ENCODE measurements at regions not wholly inside any gene's neighbourhood (a gene's known extent, or its start where the extent isn't known, plus 50 kb on each side); places are given as distances from the start of the nearest gene placed in this dataset.

DNA sequence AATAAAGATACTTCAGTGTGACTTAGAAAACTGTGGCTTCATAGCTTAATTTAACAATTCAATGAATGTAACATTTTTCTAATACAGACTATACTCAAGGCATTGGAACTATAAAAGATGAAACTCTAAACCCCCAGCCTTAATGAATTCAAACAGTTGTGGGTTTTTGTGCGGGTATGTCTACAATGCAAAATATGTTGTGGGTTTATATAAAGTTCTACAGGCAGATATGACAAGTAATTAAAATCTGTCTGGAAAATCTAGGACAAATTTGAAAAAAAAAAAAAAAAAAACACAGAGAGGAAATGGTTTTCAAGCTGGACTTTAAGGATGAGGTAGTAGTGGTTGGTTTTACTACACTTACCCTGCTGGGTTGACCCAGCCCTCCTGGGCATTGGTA is 467.5 kb upstream of the TLE4 start:
- Histone ChIP-seq H3K36me3 (ENCODE audit: control insufficient read depth, insufficient read depth, low read length) (no peaks in the 10 kb centered on the region), H3K79me2 (ENCODE audit: control insufficient read depth, insufficient read depth, low read length) (no peaks in the 10 kb centered on the region), H3K27ac (ENCODE audit: insufficient read depth, low read length) (no peak overlapping the region), H3K4me3 (replicated peaks in 1 of 4; ENCODE audit: control extremely low read depth in 1 of 4, insufficient read depth in 1 of 4, low read depth in 3 of 4, low read length in 4 of 4) (no peak overlapping the region), H3K27me3 (ENCODE audit: control insufficient read depth, insufficient read depth, low read length) (no peaks in the 10 kb centered on the region), H3K4me2 (ENCODE audit: extremely low read depth, insufficient read depth, low read length) (no peak overlapping the region), H2AFZ (ENCODE audit: low read length) (no peak overlapping the region), H3K9ac (ENCODE audit: insufficient read depth, low read length) (no peak overlapping the region), H3K4me1 (ENCODE audit: control insufficient read depth, extremely low read depth, insufficient read depth, low read length) (no peaks in the 10 kb centered on the region), H4K20me1 (ENCODE audit: control insufficient read depth, extremely low read depth, insufficient read depth, low read length) (no peaks in the 10 kb centered on the region), H3K9me3 (ENCODE audit: control insufficient read depth, insufficient read depth, low read depth, low read length) (no peaks in the 10 kb centered on the region)
- TF ChIP-seq, protein P1, sequence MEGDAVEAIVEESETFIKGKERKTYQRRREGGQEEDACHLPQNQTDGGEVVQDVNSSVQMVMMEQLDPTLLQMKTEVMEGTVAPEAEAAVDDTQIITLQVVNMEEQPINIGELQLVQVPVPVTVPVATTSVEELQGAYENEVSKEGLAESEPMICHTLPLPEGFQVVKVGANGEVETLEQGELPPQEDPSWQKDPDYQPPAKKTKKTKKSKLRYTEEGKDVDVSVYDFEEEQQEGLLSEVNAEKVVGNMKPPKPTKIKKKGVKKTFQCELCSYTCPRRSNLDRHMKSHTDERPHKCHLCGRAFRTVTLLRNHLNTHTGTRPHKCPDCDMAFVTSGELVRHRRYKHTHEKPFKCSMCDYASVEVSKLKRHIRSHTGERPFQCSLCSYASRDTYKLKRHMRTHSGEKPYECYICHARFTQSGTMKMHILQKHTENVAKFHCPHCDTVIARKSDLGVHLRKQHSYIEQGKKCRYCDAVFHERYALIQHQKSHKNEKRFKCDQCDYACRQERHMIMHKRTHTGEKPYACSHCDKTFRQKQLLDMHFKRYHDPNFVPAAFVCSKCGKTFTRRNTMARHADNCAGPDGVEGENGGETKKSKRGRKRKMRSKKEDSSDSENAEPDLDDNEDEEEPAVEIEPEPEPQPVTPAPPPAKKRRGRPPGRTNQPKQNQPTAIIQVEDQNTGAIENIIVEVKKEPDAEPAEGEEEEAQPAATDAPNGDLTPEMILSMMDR (conservative IDR thresholded peaks at IDR 0.05 in 1 of 2, IDR thresholded peaks at IDR 0.05 in 1 of 2; ENCODE audit: low read depth in 1 of 2, low read length in 2 of 2), result no peak
- TF ChIP-seq EZH2 (IDR thresholded peaks at IDR 0.05; ENCODE audit: low read length, missing control alignments), result no peak
- peak in 1 of 2 donors; percentile 70 for DNase-seq (ENCODE audit: low read depth in 2 of 2)

DNA sequence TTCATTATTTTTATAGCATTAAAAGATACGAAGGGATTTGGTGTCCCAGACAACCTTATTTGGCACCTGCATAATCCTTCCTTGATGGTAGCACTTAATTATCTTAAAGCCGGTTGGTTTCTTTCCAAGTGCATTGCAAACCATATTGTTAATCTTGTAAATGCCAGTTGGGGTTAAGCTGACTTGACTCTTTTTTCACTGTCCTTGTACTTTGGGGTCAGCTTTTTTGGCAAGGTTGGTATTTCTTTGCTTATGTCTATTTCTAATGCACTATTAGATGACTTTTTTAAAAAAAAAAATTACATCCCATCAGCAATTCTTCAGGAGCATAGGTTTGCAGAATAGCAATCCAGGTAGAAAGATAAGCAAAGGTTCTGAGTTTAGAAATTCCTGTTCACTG is 466.8 kb upstream of the TLE4 start:
- Histone ChIP-seq H3K9ac (ENCODE audit: insufficient read depth, low read length) (no peak overlapping the region), H3K36me3 (ENCODE audit: control insufficient read depth, insufficient read depth, low read length) (no peaks in the 10 kb centered on the region), H3K9me3 (ENCODE audit: control insufficient read depth, insufficient read depth, low read depth, low read length) (no peaks in the 10 kb centered on the region), H3K79me2 (ENCODE audit: control insufficient read depth, insufficient read depth, low read length) (no peaks in the 10 kb centered on the region), H3K4me1 (ENCODE audit: control insufficient read depth, extremely low read depth, insufficient read depth, low read length) (no peaks in the 10 kb centered on the region), H3K4me3 (replicated peaks in 1 of 4; ENCODE audit: control extremely low read depth in 1 of 4, insufficient read depth in 1 of 4, low read depth in 3 of 4, low read length in 4 of 4) (no peak overlapping the region), H3K4me2 (ENCODE audit: extremely low read depth, insufficient read depth, low read length) (no peak overlapping the region), H3K27me3 (ENCODE audit: control insufficient read depth, insufficient read depth, low read length) (no peaks in the 10 kb centered on the region), H4K20me1 (ENCODE audit: control insufficient read depth, extremely low read depth, insufficient read depth, low read length) (no peaks in the 10 kb centered on the region), H3K27ac (ENCODE audit: insufficient read depth, low read length) (no peak overlapping the region), H2AFZ (ENCODE audit: low read length) (no peak overlapping the region)
- no peak for DNase-seq (ENCODE audit: low read depth in 2 of 2)
- TF ChIP-seq, protein P1 (conservative IDR thresholded peaks at IDR 0.05 in 1 of 2, IDR thresholded peaks at IDR 0.05 in 1 of 2; ENCODE audit: low read depth in 1 of 2, low read length in 2 of 2), result no peak
- no peak for TF ChIP-seq EZH2 (IDR thresholded peaks at IDR 0.05; ENCODE audit: low read length, missing control alignments)

DNA sequence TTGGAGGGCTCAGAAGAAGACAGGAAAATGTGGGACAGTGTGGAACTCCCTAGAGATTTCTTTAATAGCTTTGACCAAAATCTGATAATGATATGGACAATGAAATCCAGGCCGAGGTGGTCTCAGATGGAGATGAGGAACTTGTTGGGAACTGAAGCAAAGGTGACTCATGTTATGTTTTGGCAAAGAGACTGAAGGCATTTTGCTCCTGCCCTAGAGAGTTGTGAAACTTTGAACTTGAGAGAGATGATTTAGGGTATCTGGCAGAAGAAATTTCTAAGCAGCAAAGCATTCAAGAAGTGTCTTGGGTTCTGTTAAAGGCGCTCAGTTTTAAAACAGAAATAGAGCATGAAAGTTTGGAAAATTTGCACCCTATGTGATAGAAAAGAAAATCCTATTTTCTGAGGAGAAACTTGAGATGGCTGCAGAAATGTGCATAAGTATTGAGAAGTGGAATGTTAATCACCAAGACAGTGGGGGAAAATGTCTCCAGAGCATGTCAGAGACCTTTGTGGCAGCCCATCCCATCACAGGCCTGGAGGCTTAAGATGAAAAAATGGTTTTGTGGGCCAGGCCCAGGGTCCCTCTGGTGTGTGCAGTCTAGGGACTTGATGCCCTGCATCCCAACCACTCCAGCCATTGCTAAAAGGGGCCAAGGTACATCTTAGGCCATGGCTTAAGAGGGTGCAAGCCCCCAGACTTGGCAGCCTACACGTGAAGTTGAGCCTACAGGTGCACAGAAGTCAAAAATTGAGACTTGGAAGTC is 463.7 kb upstream of the TLE4 start:
- Histone ChIP-seq H3K9me3 (ENCODE audit: control insufficient read depth, insufficient read depth, low read depth, low read length) (no peaks in the 10 kb centered on the region), H3K27me3 (ENCODE audit: control insufficient read depth, insufficient read depth, low read length) (no peaks in the 10 kb centered on the region), H3K36me3 (ENCODE audit: control insufficient read depth, insufficient read depth, low read length) (no peaks in the 10 kb centered on the region), H3K79me2 (ENCODE audit: control insufficient read depth, insufficient read depth, low read length) (no peaks in the 10 kb centered on the region), H3K9ac (ENCODE audit: insufficient read depth, low read length) (no peak overlapping the region), H3K4me2 (ENCODE audit: extremely low read depth, insufficient read depth, low read length) (no peak overlapping the region), H3K27ac (ENCODE audit: insufficient read depth, low read length) (no peak overlapping the region), H2AFZ (ENCODE audit: low read length) (no peak overlapping the region), H3K4me1 (ENCODE audit: control insufficient read depth, extremely low read depth, insufficient read depth, low read length) (no peaks in the 10 kb centered on the region), H3K4me3 (replicated peaks in 1 of 4; ENCODE audit: control extremely low read depth in 1 of 4, insufficient read depth in 1 of 4, low read depth in 3 of 4, low read length in 4 of 4) (no peak overlapping the region), H4K20me1 (ENCODE audit: control insufficient read depth, extremely low read depth, insufficient read depth, low read length) (no peaks in the 10 kb centered on the region)
- peak in 1 of 2 donors; percentile 6 for DNase-seq (ENCODE audit: low read depth in 2 of 2)
- TF ChIP-seq EZH2 (IDR thresholded peaks at IDR 0.05; ENCODE audit: low read length, missing control alignments), result no peak
- TF ChIP-seq, protein P1 (conservative IDR thresholded peaks at IDR 0.05 in 1 of 2, IDR thresholded peaks at IDR 0.05 in 1 of 2; ENCODE audit: low read depth in 1 of 2, low read length in 2 of 2), result no peak
